Ecto neural progenitor cell (in vitro differentiated cells): ENCODE measurements at regions not wholly inside any gene's neighbourhood (a gene's known extent, or its start where the extent isn't known, plus 50 kb on each side); places are given as distances from the start of the nearest gene placed in this dataset.

ENCODE experiments used
- DNase-seq: peaks from one replicate; pipeline ENCODE4 v3.0.0-alpha.2; 2018; ENCODE audit warnings: low spot score

GRCh38 chr2:18001671-18002070 lies 123.2 kb downstream of the KCNS3 start:
- no peak for DNase-seq

- DNase-seq: no peak
Observed at GRCh38 chr2:17996978-17997377, 118.5 kb downstream of the KCNS3 start.

GRCh38 chr2:17995593-17995992 lies 117.1 kb downstream of the KCNS3 start:
- no peak for DNase-seq
